Activated T-cell treated with anti-CD3 and anti-CD28 coated beads, Interleukin-2, amount 50 U/mL, for 1 hour (primary cell): ENCODE measurements at regions not wholly inside any gene's neighbourhood (a gene's known extent, or its start where the extent isn't known, plus 50 kb on each side); places are given as distances from the start of the nearest gene placed in this dataset.

Experiments
- DNase-seq: peaks from one replicate; pipeline ENCODE4 v3.0.0-alpha.2; 2020

DNA sequence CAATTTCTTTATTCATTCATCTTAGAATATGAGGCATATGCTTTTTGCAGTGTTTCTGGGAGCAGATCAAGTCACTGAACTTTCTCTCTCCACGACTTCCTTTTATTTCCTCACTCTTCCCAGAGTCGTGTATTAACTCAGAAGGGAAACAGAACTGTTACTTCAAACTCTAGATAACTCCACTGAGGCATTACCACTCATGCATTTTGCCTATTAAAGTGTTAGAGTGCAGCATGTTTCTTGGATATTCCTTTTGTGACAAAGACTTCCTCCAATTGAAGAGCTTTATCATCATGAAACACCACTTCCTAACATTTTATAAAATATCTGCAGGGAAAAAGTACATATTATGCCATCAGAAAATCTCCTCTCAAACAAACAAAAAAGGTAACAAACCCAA is 797.4 kb upstream of the COBL start:
- DNase-seq: no peak

GRCh38 chr7:52107355-52107754 is 790.7 kb upstream of the COBL start:
- DNase-seq: no peak

GRCh38 chr7:52095861-52096260 is 779.3 kb upstream of the COBL start:
- DNase-seq: no peak

DNA sequence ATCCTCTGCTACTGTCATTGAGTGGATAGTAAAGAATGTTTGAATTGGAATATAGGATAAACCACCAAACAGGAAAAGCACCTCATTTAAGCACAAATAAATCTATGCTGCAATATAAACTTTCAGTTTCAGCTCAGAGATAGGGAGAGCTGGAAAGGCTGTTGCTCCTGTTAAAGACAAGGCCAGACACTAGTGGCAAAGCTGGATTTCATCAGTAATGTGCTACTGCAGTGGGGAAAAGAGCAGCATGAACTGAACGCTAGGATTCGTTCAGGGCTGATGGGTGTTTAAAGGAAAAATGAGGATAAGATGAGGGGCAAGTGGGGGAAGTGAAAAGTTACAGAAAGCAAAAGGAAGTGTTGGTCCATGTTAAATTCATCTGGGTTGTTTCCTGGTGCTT is 775.4 kb upstream of the COBL start:
- DNase-seq: no peak

DNA sequence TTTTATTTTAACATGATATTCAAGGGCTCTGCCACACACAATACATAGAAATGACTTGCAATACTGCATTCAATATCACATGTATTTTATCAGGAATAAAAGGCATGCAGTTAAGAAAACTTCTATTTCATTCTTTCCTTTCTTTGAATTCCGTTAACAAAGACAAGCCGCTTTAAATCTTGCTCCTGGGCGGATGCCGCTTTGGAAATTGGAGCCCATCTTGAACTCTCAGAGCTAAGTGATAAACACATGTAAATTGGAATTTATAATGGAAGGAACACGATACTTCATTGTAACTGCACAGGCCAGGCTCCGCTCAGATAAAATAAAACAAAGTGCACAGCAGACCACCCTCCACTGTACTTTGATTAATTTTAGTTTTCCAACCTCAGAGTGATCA is 774.5 kb upstream of the COBL start:
- no peak for DNase-seq

- no peak for DNase-seq
Observed at GRCh38 chr7:52088008-52088901, 771.6 kb upstream of the COBL start.

DNA sequence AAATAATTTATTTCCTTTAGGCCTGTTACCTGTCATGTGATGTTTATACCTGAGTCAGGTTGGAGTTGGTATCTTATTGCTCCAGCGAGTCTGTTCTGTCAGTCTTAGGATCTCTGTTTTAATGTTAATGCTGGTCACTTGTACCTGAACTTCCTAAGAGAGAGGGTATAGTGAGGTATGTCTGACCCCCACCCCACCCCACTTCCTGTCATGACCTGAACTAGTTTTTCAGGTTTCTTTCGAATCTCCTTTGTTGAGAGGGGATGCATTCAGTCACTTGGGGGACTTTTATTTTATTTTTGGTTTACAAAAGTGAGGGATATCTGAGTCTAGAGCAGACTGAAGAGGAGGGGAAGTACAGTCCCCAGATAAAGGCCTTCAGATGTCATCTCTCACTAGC is 769.0 kb upstream of the COBL start:
- no peak for DNase-seq

GRCh38 chr7:52080493-52080892 is 763.9 kb upstream of the COBL start:
- no peak for DNase-seq

DNA sequence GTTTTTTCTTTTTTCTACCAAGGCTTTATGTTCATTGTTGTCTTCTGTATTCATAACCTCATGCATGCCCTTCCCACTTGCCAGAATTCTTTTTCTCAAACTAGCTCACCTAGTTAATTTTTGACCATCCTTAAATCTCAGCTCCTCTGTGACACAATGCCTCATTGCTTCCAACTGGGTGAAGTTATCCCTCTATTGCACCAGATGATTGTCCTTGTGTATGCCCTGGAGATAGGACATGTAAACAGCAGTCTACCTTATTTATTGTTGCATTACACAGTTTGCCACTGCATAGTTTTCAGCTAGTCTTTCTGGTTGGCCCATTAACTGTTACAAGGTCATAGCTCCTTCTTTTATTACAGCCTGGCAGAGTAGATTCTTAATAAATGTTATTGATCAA is 763.1 kb upstream of the COBL start:
- no peak for DNase-seq

DNA sequence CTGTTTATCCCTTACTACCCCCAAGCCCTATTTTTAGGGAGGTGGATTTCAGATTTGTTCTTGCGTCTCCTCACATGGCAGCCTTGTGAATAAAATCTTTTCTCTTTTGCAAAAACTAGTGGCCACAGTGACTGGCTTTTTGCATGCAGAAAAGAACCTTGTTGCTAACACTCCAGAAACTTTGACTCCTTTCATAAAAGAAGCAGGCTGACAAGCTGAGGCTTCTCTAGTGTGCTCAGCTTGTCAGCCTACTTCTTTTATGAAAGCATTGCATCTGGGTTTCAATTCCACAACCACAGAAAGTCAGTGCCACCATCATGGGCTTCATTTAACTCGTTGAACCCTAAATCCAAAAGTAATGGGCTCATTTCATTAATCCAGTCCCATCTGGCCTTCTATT is 761.0 kb upstream of the COBL start:
- DNase-seq: no peak

- no peak for DNase-seq
Observed at GRCh38 chr7:52074912-52075311, 758.3 kb upstream of the COBL start.

GRCh38 chr7:52074071-52074470 is 757.5 kb upstream of the COBL start:
- DNase-seq: no peak

DNA sequence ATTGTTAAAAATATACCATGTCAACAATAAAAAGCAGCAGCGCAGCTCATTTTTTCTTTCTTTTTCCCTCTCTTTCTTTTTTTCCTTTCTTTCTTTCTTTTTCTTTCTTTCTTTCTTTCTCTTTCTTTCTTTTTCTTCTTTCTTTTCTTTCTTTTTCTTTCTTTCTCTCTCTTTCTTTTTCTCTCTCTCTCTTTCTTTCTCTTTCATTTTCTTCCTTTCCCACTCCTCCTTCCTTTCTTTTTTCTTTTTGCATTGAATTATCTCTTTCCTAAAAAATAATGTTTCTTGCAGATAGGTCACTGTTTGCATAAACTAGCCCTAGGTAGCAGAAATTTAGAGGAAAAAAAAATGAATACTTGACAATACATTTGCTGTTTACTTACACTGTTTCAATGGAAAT is 755.1 kb upstream of the COBL start:
- DNase-seq: no peak

- DNase-seq: no peak
Observed at GRCh38 chr7:52064493-52064892, 747.9 kb upstream of the COBL start.

DNA sequence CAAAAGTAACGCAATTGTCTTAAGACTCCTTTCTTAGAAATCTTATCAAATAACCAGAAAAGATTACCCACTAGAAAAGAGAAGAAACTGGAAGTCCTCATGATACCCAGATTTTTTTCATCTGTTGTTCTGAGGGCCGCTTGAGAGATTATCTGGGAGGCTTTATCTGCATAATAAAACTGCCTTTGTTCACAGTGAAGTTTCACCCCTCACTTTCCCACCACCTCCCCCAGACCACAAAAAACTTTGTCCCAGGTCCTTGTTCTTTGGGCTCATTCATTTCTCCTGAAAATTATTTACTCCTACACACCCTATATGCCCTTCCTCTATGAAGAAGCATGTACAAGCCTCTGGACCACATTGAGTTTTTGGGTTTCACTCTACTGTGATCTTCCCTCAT is 745.1 kb upstream of the COBL start:
- no peak for DNase-seq

GRCh38 chr7:52053525-52053924 is 736.9 kb upstream of the COBL start:
- no peak for DNase-seq

- DNase-seq: no peak
Observed at GRCh38 chr7:52030722-52031121, 714.1 kb upstream of the COBL start.

DNA sequence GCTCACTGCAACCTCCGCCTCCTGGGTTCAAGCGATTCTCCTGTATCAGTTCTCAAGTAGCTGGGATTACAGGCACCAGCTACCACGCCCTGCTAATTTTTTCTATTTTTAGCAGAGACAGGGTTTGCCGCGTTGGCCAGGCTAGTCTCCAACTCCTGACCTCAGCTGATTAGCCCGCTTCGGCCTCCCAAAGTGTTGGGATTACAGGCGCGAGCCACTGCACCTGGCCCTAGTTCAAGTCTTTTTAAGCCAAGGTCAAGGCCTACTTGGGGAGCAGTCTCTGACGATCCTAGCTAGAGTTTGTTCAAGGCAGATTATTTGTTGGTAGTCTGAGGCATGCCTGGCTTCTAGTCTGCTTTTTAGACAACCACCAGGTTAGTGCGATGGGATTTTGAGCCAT is 709.5 kb upstream of the COBL start:
- no peak for DNase-seq

GRCh38 chr7:52021343-52021742 is 704.7 kb upstream of the COBL start:
- no peak for DNase-seq

DNA sequence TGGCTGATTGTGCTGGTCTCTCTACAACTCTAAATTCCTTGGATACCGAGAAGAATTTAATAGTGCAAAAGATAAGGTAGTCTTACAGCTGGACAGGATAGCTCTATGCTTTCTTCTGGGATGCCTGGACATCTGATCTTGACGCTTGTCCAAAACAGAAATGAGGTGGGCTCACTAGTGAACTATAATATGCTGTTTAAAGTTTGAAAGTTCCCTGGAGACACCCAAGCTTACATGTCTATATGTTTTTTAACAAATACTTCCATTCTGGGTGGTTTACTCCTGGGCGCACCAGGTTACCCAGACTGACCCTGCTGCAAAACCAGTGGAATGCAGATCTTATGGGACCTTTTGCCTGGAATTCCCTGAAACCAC is 702.1 kb upstream of the COBL start:
- no peak for DNase-seq

- no peak for DNase-seq
Observed at GRCh38 chr7:52017802-52018679, 701.4 kb upstream of the COBL start.

DNA sequence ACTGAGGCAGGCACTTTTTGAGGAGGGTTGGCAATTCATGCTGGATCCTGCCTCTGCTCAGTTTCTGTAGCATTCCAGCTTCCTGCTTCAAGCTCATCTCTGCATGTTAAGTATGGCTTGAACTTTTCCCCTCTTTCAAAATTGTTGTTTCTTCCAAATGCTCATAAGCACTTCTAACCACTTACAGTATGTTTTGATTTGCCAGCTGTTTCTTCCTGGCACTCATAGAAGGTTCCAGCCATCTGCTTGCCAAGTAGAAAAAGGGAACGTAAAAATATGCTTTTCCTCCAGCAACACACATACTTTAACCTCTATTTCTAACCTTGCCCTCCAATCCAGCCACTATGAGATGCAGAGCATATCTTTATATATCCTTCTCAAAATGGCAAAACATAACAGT is 692.6 kb upstream of the COBL start:
- no peak for DNase-seq

GRCh38 chr7:52006674-52007073 is 690.1 kb upstream of the COBL start:
- no peak for DNase-seq

GRCh38 chr7:52005613-52006012 is 689.0 kb upstream of the COBL start:
- no peak for DNase-seq
